ENCODE measurements at regions not wholly inside any gene's neighbourhood (a gene's known extent, or its start where the extent isn't known, plus 50 kb on each side); places are given as distances from the start of the nearest gene placed in this dataset.

DNA sequence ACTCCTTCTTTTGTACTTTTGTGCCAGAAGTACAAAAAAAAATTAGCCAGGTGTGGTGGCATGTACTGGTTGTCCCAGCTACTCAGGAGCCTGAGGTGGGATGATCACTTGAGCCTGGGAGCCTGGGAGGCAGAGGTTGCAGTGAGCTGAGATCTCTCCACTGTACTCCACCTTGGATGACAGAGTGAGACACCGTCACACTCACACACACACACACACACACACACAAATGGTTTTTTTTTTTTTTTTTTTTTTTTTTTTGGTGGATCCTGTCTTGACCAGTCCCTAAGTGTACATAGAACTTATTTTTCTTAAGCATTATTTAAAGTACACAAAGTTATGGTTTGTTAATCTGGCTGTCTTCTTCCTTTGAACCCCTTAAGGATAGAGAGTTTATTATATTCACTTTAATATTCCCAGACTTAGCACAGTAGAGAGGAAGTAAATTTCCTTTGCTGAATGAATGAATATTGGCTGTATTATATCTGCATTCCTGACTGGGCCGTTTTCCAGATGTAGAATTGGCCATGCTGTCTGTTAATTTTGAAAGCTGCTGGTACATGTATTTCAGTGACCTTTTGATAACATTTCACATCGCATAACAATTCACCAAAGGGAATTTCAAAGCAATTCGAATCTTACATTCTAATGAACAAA is 429.0 kb upstream of the ZNF608 start:
- ChIA-PET POLR2A (no interaction called here), CTCF (no interaction called here)
- peak; percentile 65 for DNase-seq (ENCODE audit: low read depth, low spot score)
- dilution Hi-C loops (cut with MboI; ENCODE audit: extremely low pct_ligation_motif_present, low sequenced_read_pairs) (no loop called here), intact Hi-C loops (cut with micrococcal nuclease) (no loop called here)
- H3K27ac ChIP-seq (ENCODE audit: insufficient read depth, low read depth, low read length) = no peak overlapping the region
- H3K36me3 ChIP-seq (ENCODE audit: control insufficient read depth in 2 of 2, extremely low read depth in 1 of 2, insufficient read depth in 2 of 2, low read length in 2 of 2) = no peaks in the 10 kb centered on the region
- H2AFZ ChIP-seq (ENCODE audit: low read depth, low read length) = no peak overlapping the region
- BruUV-seq (replicated peaks) = no TSS peak
- H4K20me1 ChIP-seq (replicated peaks; ENCODE audit: control insufficient read depth, extremely low read depth, insufficient read depth, low read length) = no peaks in the 10 kb centered on the region
- H3K4me2 ChIP-seq (ENCODE audit: insufficient read depth, low read length) = no peak overlapping the region
- no peaks in the 10 kb centered on the region for H3K27me3 ChIP-seq (ENCODE audit: control insufficient read depth in 2 of 2, insufficient read depth in 2 of 2, low read length in 2 of 2)
- H3K9me3 ChIP-seq (replicated peaks; ENCODE audit: control insufficient read depth, insufficient read depth, low read length) = no peaks in the 10 kb centered on the region
- TF ChIP-seq GATA2 (IDR thresholded peaks at IDR 0.05; ENCODE audit: insufficient read depth, insufficient read length, low read depth, low read length) = no peak
- no peak for TF ChIP-seq EZH2 (IDR thresholded peaks at IDR 0.05; ENCODE audit: borderline replicate concordance, low read depth, low read length, severe bottlenecking)
- TF ChIP-seq, protein P1, sequence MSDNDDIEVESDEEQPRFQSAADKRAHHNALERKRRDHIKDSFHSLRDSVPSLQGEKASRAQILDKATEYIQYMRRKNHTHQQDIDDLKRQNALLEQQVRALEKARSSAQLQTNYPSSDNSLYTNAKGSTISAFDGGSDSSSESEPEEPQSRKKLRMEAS (IDR thresholded peaks at IDR 0.05; ENCODE audit: insufficient read depth, insufficient read length) = no peak
- TF ChIP-seq POLR2AphosphoS5 (IDR thresholded peaks at IDR 0.05; ENCODE audit: insufficient read depth, low read depth, low read length) = no peak
- TF ChIP-seq, protein P2, sequence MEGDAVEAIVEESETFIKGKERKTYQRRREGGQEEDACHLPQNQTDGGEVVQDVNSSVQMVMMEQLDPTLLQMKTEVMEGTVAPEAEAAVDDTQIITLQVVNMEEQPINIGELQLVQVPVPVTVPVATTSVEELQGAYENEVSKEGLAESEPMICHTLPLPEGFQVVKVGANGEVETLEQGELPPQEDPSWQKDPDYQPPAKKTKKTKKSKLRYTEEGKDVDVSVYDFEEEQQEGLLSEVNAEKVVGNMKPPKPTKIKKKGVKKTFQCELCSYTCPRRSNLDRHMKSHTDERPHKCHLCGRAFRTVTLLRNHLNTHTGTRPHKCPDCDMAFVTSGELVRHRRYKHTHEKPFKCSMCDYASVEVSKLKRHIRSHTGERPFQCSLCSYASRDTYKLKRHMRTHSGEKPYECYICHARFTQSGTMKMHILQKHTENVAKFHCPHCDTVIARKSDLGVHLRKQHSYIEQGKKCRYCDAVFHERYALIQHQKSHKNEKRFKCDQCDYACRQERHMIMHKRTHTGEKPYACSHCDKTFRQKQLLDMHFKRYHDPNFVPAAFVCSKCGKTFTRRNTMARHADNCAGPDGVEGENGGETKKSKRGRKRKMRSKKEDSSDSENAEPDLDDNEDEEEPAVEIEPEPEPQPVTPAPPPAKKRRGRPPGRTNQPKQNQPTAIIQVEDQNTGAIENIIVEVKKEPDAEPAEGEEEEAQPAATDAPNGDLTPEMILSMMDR (IDR thresholded peaks at IDR 0.05; ENCODE audit: extremely low read depth in 1 of 2, insufficient read depth in 1 of 2, low read depth in 1 of 2, low read length in 2 of 2) = no peak
- TF ChIP-seq POLR2A (IDR thresholded peaks at IDR 0.05; ENCODE audit: low read depth, low read length) = no peak
- no peak for TF ChIP-seq MYC (IDR thresholded peaks at IDR 0.05; ENCODE audit: low read depth, low read length)
- H3K4me3 ChIP-seq (replicated peaks in 1 of 3; ENCODE audit: insufficient read depth in 1 of 3, low read depth in 1 of 3, low read length in 3 of 3) = no peak overlapping the region
- no peaks in the 10 kb centered on the region for H3K79me2 ChIP-seq (ENCODE audit: control insufficient read depth, insufficient read depth, low read length)
- no peak overlapping the region for H3K9ac ChIP-seq (replicated peaks; ENCODE audit: extremely low read depth, insufficient read depth, low read length)
- peak; percentile 35 for FAIRE-seq
- H3K9me1 ChIP-seq (replicated peaks; ENCODE audit: control insufficient read depth, extremely low read depth, insufficient read depth, low read length) = no peaks in the 10 kb centered on the region
- no peaks in the 10 kb centered on the region for H3K4me1 ChIP-seq (ENCODE audit: control insufficient read depth, extremely low read depth, insufficient read depth, low read length)

All from endothelial cell of umbilical vein (primary cell).